ENCODE measurements at regions not wholly inside any gene's neighbourhood (a gene's known extent, or its start where the extent isn't known, plus 50 kb on each side); places are given as distances from the start of the nearest gene placed in this dataset.

DNA sequence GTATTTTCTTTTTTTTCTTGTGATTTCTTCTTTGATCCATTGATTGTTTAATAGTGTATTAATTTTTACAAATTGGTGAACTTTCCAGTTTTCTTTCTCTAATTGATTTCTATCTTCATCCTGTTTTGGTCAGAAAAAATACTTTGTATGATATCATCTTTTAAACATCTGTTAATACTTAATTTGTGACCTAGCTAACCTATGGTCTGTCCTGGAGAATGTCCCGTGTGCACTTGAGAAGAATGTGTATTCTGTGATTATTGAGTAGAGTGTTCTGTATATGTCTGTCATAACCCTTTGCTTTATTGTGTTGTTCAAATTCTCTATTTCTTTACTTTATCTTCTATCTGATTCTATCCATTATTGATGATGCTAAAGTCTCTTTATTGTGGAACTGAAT lies 65.8 kb upstream of the ZEB1 start:
- TF ChIP-seq CTCF (IDR thresholded peaks at IDR 0.05) = no peak
- no peak for TF ChIP-seq ZFX (IDR thresholded peaks at IDR 0.05; ENCODE audit: borderline replicate concordance)

Data from 22Rv1 (cell line).